ENCODE measurements at regions not wholly inside any gene's neighbourhood (a gene's known extent, or its start where the extent isn't known, plus 50 kb on each side); places are given as distances from the start of the nearest gene placed in this dataset.

DNA sequence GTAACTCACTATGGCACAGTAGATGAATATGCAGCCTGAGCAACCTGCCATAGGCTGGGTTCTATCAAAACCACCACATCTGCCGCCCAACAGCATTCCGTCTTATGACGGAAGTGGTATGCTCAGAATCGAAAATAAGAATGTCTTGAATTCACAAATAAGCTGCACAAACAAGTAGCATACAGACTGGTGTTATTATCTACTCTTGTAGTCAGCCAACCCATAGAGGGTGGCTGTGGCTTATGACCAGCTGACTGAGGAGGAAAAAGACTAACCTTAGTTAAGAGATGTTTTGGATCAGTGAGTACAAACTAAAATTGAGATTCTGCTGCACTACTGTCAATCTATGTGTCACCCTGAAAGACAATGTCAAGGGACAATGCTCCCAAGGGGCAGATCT, 1255.1 kb upstream of the EYS start:
- H3K4me3 ChIP-seq (ENCODE audit: low read depth, low read length) = no peak overlapping the region
- TF ChIP-seq, protein P1, sequence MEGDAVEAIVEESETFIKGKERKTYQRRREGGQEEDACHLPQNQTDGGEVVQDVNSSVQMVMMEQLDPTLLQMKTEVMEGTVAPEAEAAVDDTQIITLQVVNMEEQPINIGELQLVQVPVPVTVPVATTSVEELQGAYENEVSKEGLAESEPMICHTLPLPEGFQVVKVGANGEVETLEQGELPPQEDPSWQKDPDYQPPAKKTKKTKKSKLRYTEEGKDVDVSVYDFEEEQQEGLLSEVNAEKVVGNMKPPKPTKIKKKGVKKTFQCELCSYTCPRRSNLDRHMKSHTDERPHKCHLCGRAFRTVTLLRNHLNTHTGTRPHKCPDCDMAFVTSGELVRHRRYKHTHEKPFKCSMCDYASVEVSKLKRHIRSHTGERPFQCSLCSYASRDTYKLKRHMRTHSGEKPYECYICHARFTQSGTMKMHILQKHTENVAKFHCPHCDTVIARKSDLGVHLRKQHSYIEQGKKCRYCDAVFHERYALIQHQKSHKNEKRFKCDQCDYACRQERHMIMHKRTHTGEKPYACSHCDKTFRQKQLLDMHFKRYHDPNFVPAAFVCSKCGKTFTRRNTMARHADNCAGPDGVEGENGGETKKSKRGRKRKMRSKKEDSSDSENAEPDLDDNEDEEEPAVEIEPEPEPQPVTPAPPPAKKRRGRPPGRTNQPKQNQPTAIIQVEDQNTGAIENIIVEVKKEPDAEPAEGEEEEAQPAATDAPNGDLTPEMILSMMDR (IDR thresholded peaks at IDR 0.05; ENCODE audit: control insufficient read depth, extremely low read depth, insufficient read depth) = no peak
- DNase-seq (ENCODE audit: low read depth) = no peak

DNA sequence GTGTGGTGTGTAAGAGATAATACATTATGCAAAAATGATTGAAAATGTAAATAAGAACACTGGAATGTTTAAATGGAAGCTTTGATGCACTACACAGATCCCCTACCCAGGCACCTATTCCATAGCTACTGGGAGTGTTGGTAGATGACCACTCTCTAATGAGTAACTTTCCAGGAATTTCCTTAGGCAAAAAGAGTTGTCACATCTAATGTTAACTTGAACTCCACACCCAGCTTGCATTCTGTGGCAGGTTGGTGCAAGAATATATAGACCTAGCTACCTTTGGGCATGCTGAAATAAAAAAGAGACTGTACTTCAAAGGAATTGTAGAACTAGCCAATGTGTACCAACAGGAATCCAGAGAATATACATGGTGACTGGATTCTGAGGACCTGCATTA, 1254.2 kb upstream of the EYS start:
- no peak for DNase-seq (ENCODE audit: low read depth)
- no peak overlapping the region for H3K4me3 ChIP-seq (ENCODE audit: low read depth, low read length)
- TF ChIP-seq, protein P1 (IDR thresholded peaks at IDR 0.05; ENCODE audit: control insufficient read depth, extremely low read depth, insufficient read depth) = no peak

DNA sequence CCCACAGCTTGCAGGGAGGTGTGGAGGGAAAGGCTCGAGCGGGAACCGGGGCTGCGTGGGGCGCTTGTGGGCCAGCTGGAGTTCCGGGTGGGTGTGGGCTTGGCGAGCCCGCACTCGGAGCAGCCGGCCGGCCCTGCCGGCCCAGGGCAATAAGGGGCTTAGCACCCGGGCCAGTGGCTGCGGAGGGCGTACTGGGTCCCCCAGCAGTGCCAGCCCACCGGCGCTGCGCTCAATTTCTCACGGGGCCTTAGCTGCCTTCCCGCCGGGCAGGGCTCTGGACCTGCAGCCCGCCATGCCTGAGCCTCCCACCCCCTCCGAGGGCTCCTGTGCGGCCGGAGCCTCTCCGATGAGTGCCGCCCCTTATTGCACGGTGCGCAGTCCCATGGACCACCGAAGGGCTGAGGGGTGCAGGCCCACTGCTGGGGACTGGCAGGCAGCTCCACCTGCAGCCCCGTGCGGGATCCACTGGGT, 1242.2 kb upstream of the EYS start:
- TF ChIP-seq, protein P1 (IDR thresholded peaks at IDR 0.05; ENCODE audit: control insufficient read depth, extremely low read depth, insufficient read depth) = no peak
- H3K4me3 ChIP-seq (ENCODE audit: low read depth, low read length) = no peak overlapping the region
- DNase-seq (ENCODE audit: low read depth) = no peak

DNA sequence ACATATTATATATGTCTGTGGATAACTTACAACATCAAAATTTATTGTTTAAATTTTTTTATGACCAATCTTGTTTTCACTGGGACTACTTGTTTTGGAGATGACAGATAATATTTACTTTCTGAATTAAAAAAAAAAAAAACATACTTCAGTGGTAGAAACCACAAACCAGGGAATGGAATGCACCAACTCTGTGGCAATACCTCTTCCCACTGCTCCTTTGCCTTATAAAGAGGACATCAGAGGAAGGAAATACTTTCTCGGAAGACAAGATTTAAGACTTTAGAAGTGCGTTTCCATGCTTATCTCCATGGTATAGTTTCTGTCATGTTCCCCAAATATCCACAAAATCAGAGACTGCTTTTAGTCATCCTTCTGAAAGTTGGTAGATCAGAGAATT, 1241.1 kb upstream of the EYS start:
- TF ChIP-seq, protein P1 (IDR thresholded peaks at IDR 0.05; ENCODE audit: control insufficient read depth, extremely low read depth, insufficient read depth) = no peak
- no peak for DNase-seq (ENCODE audit: low read depth)
- H3K4me3 ChIP-seq (ENCODE audit: low read depth, low read length) = no peak overlapping the region

DNA sequence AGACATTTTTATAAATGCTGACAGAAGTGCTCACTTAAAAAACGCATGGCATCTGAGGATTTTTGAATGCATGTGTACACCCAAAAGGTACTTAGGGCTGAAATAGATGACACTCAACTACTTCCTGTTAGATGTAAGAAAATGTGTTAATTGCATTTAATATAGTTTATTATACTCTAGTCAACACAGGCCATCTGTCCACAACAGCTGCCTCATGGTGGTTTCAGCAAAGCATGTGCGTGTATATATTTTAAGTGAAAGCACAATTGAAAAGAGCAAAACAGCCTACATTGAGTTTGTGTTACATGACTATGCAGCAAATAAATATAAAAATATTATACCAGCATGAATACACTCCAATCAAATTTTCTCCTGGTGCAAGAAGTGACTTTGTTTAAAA, 1233.0 kb upstream of the EYS start:
- DNase-seq (ENCODE audit: low read depth) = no peak
- H3K4me3 ChIP-seq (ENCODE audit: low read depth, low read length) = no peak overlapping the region
- TF ChIP-seq, protein P1 (IDR thresholded peaks at IDR 0.05; ENCODE audit: control insufficient read depth, extremely low read depth, insufficient read depth) = no peak

DNA sequence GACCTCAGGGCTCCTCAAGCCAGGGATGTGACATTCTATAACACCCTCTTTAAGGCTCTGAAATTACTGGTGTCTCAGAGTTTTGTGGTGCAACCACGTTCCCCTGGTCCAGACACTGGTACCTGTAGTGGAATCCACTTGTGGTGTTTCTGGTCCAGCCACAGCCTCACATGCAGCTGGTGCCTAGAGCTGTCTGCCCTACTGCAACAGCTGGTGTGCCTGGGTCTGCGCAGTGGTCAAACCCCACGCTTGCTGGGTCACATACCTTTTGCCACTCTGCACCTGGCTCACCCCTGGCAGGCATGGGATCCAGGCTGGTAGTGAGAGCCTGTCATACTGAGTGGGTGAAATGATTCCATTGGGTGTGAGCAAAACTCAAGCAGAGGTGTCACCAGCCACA, 1230.2 kb upstream of the EYS start:
- DNase-seq (ENCODE audit: low read depth) = no peak
- TF ChIP-seq, protein P1 (IDR thresholded peaks at IDR 0.05; ENCODE audit: control insufficient read depth, extremely low read depth, insufficient read depth) = no peak

DNA sequence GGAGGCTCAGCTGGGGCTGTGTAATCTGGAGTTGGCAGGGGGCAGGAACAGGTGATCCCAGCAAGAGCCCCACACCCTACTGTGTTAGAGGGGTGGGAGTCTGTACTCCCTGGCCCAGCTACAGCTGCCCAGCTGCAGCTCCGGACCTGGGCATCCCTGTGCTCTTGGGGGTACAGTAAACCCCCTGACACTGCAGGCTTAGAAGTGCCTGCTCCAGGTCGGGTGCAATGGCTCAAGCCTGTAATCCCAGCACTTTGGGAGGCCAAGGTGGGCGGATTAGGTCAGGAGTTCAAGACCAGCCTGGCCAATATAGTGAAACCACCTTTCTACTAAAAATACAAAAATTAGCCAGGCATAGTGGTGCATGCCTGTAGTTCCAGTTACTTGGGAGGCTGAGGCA, 1228.6 kb upstream of the EYS start:
- TF ChIP-seq, protein P1 (IDR thresholded peaks at IDR 0.05; ENCODE audit: control insufficient read depth, extremely low read depth, insufficient read depth) = no peak
- H3K4me3 ChIP-seq (ENCODE audit: low read depth, low read length) = no peak overlapping the region

More for the DNA sequence above, 1230.2 kb upstream of the EYS start:
- no peak overlapping the region for H3K4me3 ChIP-seq (ENCODE audit: low read depth, low read length)

More for the DNA sequence above, 1228.6 kb upstream of the EYS start:
- DNase-seq (ENCODE audit: low read depth) = no peak

Data from LNCaP clone FGC (cell line).